GM13976 (cell line): ENCODE measurements at regions not wholly inside any gene's neighbourhood (a gene's known extent, or its start where the extent isn't known, plus 50 kb on each side); places are given as distances from the start of the nearest gene placed in this dataset.
"Not testable (repeated sequence)": the region's sequence is repeated elsewhere in the genome, so short reads cannot be mapped to it uniquely, and the experiment has no call there.

Source experiments
- DNase-seq: peaks from one replicate; pipeline ENCODE4 v3.0.0; 2012; ENCODE audit warnings: low spot score
- in situ Hi-C: fragments of 300-500 bp; cut with MboI; formaldehyde crosslinking; loops from one replicate; pipeline ENCODE4 v1.12.0; 2022; ENCODE audit warnings: low sequenced_read_pairs, mixed read lengths, inconsistent platforms; ENCODE audit not compliant: unreplicated experiment
- TF ChIP-seq, protein P1 (sequence below): IDR thresholded peaks from 2 replicates; pipeline ENCODE4 v1.5.1; 2012; ENCODE audit warnings: borderline replicate concordance, mild to moderate bottlenecking; ENCODE audit not compliant: insufficient read depth; ENCODE audit errors: extremely low read depth, missing control alignments, control extremely low read depth

DNA sequence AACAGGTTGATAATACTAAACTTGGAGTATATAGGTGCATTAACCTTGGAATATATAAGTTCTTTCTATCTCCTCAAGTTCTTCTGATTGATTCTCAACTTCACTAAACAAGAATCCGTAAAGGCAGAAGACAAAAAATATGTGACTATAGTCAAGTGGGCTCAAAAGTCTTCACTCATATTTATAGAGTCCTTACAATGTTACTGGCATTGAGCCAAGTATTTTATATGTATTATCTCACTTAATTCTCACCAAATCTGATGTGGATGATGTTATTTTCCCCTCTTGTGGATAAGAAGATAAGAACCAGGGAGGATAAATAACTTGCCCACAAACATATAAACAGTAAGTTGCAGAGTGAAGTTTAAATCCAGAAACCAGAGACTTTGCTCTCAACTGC, 486.9 kb downstream of the LRRIQ3 start:
- in situ Hi-C loops = no loop called here
- TF ChIP-seq, protein P1, sequence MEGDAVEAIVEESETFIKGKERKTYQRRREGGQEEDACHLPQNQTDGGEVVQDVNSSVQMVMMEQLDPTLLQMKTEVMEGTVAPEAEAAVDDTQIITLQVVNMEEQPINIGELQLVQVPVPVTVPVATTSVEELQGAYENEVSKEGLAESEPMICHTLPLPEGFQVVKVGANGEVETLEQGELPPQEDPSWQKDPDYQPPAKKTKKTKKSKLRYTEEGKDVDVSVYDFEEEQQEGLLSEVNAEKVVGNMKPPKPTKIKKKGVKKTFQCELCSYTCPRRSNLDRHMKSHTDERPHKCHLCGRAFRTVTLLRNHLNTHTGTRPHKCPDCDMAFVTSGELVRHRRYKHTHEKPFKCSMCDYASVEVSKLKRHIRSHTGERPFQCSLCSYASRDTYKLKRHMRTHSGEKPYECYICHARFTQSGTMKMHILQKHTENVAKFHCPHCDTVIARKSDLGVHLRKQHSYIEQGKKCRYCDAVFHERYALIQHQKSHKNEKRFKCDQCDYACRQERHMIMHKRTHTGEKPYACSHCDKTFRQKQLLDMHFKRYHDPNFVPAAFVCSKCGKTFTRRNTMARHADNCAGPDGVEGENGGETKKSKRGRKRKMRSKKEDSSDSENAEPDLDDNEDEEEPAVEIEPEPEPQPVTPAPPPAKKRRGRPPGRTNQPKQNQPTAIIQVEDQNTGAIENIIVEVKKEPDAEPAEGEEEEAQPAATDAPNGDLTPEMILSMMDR = no peak
- DNase-seq = no peak

DNA sequence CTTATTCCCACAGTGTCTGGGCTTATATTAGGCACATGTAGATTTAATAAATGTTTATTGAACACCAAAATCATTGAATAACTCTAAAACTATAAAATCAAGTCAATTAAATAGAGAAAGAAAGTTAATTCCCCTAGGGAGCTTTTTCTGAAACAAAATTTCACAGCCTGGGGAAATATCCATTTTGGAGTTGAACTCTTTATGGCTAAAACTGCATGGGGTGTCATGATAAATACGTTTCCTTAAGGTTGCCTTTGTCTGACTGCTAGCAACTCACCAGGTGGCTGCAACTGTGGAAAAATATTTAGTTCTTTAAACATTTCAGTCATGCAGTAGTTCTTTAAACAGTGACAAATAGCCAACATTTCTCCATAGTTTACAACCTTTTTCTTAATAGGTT, 496.1 kb downstream of the LRRIQ3 start:
- in situ Hi-C loops = no loop called here
- TF ChIP-seq, protein P1 = no peak
- no peak for DNase-seq

DNA sequence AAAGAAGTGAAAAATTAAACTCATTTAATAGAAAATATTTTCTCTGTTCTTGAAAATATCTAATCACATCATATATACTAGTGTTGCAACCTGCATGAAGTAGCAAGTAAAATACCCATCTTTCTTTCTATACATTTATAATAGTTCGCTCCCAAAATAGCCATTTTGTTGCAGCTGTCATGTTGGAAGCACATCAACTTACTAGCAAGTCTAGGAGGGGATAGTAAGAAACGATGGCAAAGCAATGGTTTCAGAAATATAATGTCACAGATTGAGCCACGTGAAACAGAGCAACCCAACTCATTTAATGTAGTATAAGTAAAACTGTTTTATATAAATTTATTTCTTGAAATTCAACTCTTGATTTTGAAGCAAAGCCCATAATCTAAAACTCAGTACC, 521.8 kb downstream of the LRRIQ3 start:
- in situ Hi-C loops = no loop called here

DNA sequence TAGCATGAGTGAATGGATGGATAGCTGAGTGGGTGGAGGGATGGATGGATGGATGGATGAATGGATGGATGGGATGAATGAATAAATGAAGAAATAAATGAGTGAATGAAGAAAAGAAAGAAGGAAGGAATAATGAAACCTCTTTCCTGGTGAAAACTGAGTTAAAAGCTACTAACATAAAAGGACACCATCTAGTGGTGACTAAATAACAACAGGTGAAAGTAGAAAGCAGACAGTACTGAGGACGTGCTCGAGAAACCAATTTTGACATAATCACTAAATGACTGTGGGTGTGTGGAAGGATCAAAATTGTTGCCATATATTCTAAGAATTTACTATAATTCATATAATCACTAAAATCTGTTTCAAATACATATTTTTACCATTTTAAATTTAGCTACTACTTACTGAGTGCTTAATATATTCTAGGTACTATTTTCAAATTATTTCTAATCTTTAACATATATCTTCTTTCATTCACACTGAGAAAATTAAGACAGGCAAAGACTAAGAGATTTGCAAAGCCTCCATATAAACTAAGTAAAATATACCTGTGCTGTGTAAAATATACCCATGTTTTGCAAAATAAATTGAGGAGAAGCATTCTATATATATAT, 522.9 kb downstream of the LRRIQ3 start:
- DNase-seq = peak; percentile 5
- in situ Hi-C loops = no loop called here
- TF ChIP-seq, protein P1 = peak; percentile 45

More for the DNA sequence above, 521.8 kb downstream of the LRRIQ3 start:
- TF ChIP-seq, protein P1 = no peak
- DNase-seq = no peak

DNA sequence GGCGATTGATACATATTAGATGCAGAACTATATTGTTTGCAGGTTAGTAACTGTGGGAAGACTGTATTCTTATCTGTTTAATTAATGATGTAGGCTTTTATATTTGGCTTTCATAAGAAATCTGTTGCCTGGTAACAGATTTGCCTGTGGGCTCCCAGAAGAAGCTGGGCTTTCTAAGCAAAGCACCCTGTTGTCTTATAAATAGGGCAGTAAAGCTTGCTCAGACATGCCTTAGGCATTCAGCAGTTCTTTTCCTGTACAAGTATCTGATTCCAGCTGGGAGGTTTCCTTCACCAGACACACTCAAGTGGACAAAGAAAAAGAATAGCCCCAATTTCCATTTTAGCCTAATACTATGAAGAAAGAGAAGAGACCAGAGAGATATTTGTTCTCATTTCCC, 524.0 kb downstream of the LRRIQ3 start:
- TF ChIP-seq, protein P1 = no peak
- DNase-seq = no peak
- in situ Hi-C loops = no loop called here

DNA sequence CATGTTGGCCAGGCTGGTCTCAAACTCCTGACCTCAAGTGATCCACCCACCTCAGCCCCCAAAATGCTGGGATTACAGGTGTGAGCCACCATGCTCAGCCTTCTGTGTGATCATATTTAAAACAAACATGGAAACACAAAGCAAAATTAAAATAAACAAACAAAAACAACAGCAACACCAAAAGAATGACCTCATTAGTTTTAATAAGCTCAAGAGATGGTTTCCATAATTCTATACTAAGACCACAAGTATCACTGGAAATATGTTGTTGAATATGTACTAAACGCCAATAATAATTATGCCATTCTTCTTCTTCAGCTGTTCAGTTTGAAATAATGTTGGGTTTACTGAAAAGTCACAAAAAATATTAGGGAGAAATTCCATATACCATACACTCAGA, 526.4 kb downstream of the LRRIQ3 start:
- no peak for DNase-seq
- in situ Hi-C loops = no loop called here

DNA sequence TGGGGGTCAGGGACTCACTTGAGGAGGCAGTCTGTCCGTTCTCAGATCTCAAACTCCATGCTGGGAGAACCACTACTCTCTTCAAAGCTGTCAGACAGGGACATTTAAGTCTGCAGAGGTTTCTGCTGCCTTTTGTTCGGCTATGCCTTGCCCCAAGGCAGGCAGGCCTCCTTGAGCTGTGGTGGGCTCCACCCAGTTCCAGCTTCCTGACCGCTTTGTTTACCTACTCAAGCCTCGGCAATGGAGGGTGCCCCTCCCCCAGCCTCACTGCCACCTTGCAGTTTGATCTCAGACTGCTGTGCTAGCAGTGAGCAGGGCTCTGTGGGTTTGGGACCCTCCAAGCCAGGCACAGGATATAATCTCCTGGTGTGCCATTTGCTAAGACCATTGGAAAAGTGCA, 530.0 kb downstream of the LRRIQ3 start:
- in situ Hi-C loops = not testable (repeated sequence)

More for the DNA sequence above, 526.4 kb downstream of the LRRIQ3 start:
- TF ChIP-seq, protein P1 = no peak

More for the DNA sequence above, 530.0 kb downstream of the LRRIQ3 start:
- DNase-seq = not testable (repeated sequence)
